Thymus (tissue), 11 donors: ENCODE measurements at regions not wholly inside any gene's neighbourhood (a gene's known extent, or its start where the extent isn't known, plus 50 kb on each side); places are given as distances from the start of the nearest gene placed in this dataset.

Experiments used
- DNase-seq, 9 donors: peaks; one replicate each; pipeline ENCODE4 v3.0.0-alpha.2; 2013; ENCODE audit warnings: low spot score in 9 of 9, low read depth in 6 of 9, missing footprints in 1 of 9
- H3K27ac ChIP-seq, 2 donors: one replicate each; pipeline ENCODE4 v1.5.1; 2013; ENCODE audit warnings: control low read depth in 1 of 2, low read depth in 1 of 2, low read length in 1 of 2, mild to moderate bottlenecking in 1 of 2, moderate library complexity in 1 of 2
- H3K27me3 ChIP-seq, 2 donors: one replicate each; pipeline ENCODE4 v1.5.1; 2013; ENCODE audit warnings: low read length in 1 of 2; ENCODE audit not compliant: control insufficient read depth in 2 of 2, insufficient read depth in 1 of 2
- H3K36me3 ChIP-seq, 2 donors: one replicate each; pipeline ENCODE4 v1.5.1; 2013; ENCODE audit warnings: low read length in 1 of 2, mild to moderate bottlenecking in 1 of 2, moderate library complexity in 1 of 2; ENCODE audit not compliant: control insufficient read depth in 2 of 2, insufficient read depth in 2 of 2
- H3K4me1 ChIP-seq, 2 donors: one replicate each; pipeline ENCODE4 v1.5.1; 2013; ENCODE audit warnings: low read length in 2 of 2; ENCODE audit not compliant: control insufficient read depth in 2 of 2, insufficient read depth in 2 of 2
- H3K4me3 ChIP-seq, 2 donors: one replicate each; pipeline ENCODE4 v1.5.1; 2013; ENCODE audit warnings: low read length in 2 of 2, control low read depth in 1 of 2, mild to moderate bottlenecking in 1 of 2
- H3K9me3 ChIP-seq, 2 donors: one replicate each; pipeline ENCODE4 v1.5.1; 2013; ENCODE audit warnings: low read length in 1 of 2, mild to moderate bottlenecking in 1 of 2; ENCODE audit not compliant: control insufficient read depth in 2 of 2, insufficient read depth in 1 of 2
- WGBS: extraction: QIAGEN DNeasy Blood & Tissue Kit; methylation state at CpG from one replicate; pipeline ENCODE4 v1.1.7; 2013; 5-methylcytosine and 5-hydroxymethylcytosine counted together
- donor health status: healthy.

DNA sequence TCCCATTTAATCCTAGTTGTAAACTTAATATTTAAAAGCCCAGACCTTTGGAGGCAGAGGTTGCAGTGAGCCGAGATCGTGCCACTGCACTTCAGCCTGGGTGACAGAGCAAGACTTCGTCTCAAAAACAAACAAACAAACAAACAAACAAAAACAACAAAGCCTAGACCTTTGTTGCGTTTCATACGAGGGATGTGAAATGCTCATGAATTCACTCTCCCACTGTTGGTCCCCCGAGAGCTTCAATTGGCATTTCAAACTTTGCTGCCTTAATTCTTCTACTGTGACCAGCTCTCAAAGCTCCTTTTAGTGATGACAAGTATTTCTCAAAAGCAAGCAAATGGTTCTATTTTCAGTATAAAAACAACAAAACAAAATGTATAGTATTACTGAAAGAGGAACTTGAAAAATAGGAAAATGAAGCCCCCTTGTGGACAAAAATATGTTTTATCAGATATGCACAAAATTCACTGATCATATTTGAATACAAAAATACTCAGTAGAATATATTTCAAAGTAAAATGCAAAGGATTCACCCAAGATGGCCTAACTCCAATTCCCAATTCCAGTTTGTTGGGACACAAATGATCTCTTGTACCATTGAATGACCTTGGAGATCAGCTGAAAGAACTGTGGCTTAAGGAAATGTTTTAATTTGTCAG is 140.4 kb downstream of the ESM1 start:
- H3K27ac ChIP-seq, result no peak overlapping the region

DNA sequence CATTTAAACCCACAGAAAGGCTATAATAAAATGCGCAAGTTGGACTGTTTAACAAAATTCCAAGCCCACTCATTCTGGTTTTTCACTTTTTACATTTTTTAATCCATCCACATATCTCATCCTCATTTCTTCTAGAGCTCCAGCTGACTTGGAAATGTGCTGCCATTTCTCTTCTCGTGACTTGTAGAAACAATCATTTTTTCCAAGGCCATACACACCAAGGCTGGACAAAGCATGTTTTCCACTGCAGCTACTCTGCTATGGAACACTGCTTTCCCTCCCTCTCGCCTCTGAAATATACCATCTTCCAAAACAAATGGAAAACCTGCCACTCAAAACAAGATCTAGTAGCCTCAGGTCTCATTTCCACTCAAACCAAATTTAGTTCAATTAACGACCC is 141.1 kb downstream of the ESM1 start:
- Histone ChIP-seq H3K4me1 (no peaks in the 10 kb centered on the region), H3K9me3 (no peaks in the 10 kb centered on the region), H3K27me3 (no peaks in the 10 kb centered on the region), H3K4me3 (no peak overlapping the region), H3K36me3 (no peaks in the 10 kb centered on the region), H3K27ac (no peak overlapping the region)
- WGBS, result 87% methylated on average over 4 of the region's 4 CpGs
- no peak for DNase-seq

More for the DNA sequence above, 140.4 kb downstream of the ESM1 start:
- 66% methylated on average over 6 of the region's 6 CpGs for WGBS
- peak in 8 of 9 donors; percentile 13 to 68 (median 30) for DNase-seq
- H3K4me3 ChIP-seq, result no peak overlapping the region
- no peaks in the 10 kb centered on the region for H3K9me3 ChIP-seq
- H3K36me3 ChIP-seq, result no peaks in the 10 kb centered on the region
- no peaks in the 10 kb centered on the region for H3K4me1 ChIP-seq
- H3K27me3 ChIP-seq, result no peaks in the 10 kb centered on the region

DNA sequence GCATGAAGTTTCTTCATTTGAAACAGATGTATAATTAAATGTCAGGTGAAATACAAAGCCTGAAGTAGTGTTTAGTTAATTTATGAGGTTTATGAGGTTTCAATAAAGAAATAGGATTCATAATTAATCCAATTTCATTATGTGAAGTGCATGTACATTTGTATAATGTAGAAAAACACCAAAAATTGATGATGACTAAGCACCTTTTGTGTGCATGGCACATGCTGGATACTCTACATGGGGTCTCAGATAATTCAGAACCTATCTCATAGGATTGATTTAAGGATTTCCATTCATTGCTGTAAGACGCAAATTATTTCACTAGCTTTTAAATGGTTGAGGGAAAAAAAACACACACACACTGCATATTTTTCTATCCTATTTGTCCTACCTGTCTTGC is 143.9 kb downstream of the ESM1 start:
- 100% methylated on average over 1 of the region's 1 CpG for WGBS
- Histone ChIP-seq H3K36me3 (no peaks in the 10 kb centered on the region), H3K4me3 (no peak overlapping the region), H3K27me3 (no peaks in the 10 kb centered on the region), H3K9me3 (no peaks in the 10 kb centered on the region), H3K27ac (no peak overlapping the region), H3K4me1 (no peaks in the 10 kb centered on the region)
- no peak for DNase-seq

DNA sequence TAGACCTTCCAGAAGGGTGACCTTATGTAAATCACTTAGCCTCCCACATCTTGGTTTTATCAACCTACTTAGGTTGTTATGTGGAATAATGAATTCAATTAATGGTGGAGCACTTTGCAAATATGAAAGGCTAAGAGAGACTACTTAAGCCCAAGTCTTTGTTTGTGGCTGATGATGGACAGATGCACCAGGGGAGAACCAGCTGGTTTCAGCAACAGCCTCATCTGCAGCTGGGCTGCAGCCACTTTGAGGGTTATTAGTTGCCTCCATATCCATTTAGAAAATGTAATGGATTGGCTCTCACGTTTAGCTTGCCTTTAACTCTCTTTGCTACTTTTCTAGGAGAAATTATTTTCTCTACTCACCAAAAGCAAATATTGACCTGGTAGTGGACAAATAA is 146.6 kb downstream of the ESM1 start:
- no peaks in the 10 kb centered on the region for H3K4me1 ChIP-seq
- 96% methylated on average over 1 of the region's 1 CpG for WGBS
- H3K36me3 ChIP-seq, result no peaks in the 10 kb centered on the region
- no peak overlapping the region for H3K27ac ChIP-seq
- H3K4me3 ChIP-seq, result no peak overlapping the region
- DNase-seq, result no peak
- H3K9me3 ChIP-seq, result no peaks in the 10 kb centered on the region
- no peaks in the 10 kb centered on the region for H3K27me3 ChIP-seq

DNA sequence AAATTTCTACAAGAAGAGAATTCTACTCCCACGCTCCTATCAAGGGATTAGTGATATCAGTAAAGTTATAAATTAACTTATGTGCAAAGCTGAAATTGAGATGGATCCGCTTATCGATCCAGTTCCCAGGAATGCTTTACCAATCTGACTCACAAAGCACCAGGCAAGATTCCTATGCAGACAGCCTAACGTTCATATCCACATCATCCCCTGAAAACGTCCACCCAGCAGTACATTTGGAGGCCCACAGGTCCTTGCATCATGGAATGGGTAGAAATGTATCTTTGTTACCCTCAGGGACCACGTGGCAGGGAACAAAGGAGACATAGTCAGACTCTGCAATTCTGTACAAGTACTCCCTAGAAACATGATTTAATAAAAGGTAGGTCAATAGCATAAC is 147.4 kb downstream of the ESM1 start:
- Histone ChIP-seq H3K27me3 (no peaks in the 10 kb centered on the region), H3K4me1 (no peaks in the 10 kb centered on the region), H3K36me3 (no peaks in the 10 kb centered on the region), H3K27ac (no peak overlapping the region), H3K9me3 (no peaks in the 10 kb centered on the region), H3K4me3 (no peak overlapping the region)
- no peak for DNase-seq
- 95% methylated on average over 6 of the region's 6 CpGs for WGBS

DNA sequence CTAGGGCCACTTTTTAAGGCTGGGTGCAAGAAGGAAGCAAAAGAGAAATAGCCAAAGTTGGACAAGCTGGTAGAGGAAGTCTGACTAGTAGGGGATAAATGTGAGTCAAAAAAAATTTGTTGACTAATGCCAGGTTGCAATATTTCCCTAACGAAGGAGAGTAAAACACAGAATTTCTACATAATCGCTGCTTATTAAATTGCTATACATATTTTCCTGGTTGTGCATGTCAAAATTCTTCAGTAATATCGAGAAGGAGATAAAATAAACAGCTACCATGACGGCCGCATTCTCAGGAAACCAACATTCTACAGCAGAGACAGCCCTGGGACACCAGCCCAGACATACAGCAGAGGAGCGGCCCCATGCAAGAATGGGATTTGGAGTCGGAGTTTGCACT is 148.3 kb downstream of the ESM1 start:
- H3K27me3 ChIP-seq, result no peaks in the 10 kb centered on the region
- no peaks in the 10 kb centered on the region for H3K36me3 ChIP-seq
- DNase-seq, result no peak
- no peak overlapping the region for H3K4me3 ChIP-seq
- H3K9me3 ChIP-seq, result no peaks in the 10 kb centered on the region
- WGBS, result 96% methylated on average over 7 of the region's 7 CpGs
- H3K4me1 ChIP-seq, result no peaks in the 10 kb centered on the region
- no peak overlapping the region for H3K27ac ChIP-seq

DNA sequence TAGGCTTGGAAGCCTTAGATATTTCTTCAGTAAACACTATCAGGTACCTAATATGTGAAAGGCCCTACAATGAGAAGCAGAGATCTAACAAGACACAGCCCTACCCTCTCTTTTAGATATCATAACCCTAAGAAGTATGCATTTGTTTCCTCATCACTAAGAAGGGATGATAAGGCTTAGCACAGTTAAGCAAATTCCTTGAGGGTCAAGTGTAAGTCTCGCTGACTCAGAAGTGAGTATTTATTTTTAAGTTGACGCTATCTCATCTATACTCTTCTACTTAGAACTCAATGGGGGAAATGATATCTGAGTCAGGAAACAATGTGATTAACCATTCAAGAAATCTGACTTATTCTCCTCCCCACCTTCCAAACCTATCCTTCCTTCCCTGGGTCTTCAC is 149.7 kb downstream of the ESM1 start:
- H3K4me1 ChIP-seq, result no peaks in the 10 kb centered on the region
- DNase-seq, result no peak
- 99% methylated on average over 2 of the region's 2 CpGs for WGBS
- H3K36me3 ChIP-seq, result no peaks in the 10 kb centered on the region
- no peak overlapping the region for H3K4me3 ChIP-seq
- no peaks in the 10 kb centered on the region for H3K9me3 ChIP-seq
- no peaks in the 10 kb centered on the region for H3K27me3 ChIP-seq
- no peak overlapping the region for H3K27ac ChIP-seq

DNA sequence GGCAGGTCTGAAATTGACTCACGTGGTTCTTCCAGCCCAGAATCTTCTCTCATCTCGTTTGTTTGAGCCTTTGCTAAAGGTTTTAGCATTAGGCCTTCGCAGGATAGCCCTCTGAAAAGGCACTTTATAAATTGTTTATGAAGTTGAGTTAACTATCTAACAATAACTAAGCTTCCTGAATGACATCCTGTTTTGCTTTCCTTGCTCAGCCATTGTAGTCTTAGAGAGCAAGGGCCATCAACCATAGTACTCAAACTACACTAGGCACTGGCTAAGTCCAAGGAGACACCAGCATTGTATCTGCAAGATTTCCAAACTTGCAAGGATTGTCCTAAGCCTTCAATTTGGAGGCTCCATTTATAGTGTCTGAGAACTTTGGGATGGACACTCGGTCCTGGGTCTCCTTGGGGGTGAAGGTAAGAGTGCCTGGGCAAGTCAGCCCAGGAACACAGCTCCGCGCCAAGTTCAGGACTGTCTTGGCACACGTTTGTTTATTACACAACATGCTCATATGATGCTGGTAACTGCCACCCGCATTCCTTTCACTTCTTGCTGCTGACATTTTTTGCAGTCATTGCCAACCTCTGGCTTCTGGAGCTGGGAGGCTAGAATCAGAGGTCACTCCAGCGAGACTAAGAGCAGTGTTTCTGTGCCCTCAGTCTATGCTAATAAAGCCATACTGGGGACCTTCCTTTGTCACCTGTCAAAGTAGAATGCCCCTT is 151.1 kb downstream of the ESM1 start:
- H3K27me3 ChIP-seq, result no peaks in the 10 kb centered on the region
- no peaks in the 10 kb centered on the region for H3K9me3 ChIP-seq
- no peak for DNase-seq
- H3K36me3 ChIP-seq, result no peaks in the 10 kb centered on the region
- no peaks in the 10 kb centered on the region for H3K4me1 ChIP-seq
- no peak overlapping the region for H3K4me3 ChIP-seq
- no peak overlapping the region for H3K27ac ChIP-seq
- 89% methylated on average over 9 of the region's 9 CpGs for WGBS

DNA sequence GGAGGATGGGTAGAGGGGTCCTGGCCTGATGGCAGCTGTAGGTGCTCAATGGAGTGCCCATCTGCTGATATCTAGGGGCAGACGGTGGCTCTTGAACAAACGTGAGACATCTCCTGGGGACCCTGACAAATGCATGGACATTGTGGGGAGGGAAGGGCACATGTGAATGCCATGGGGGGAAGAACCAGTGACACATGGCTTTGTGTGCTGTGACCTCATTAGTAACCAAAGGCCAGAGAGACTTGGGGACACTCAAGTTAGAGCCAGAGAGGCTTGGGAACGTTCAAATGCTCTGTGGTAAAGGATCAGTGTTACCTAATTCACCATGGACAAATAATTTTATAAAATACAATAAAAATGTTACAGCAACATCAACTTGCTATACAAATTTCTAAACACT is 151.8 kb downstream of the ESM1 start:
- Histone ChIP-seq H3K36me3 (no peaks in the 10 kb centered on the region), H3K9me3 (no peaks in the 10 kb centered on the region), H3K27ac (no peak overlapping the region), H3K27me3 (no peaks in the 10 kb centered on the region), H3K4me3 (no peak overlapping the region), H3K4me1 (no peaks in the 10 kb centered on the region)
- DNase-seq, result no peak
- WGBS, result 96% methylated on average over 3 of the region's 3 CpGs
